DMS53 (cell line): ENCODE measurements at regions not wholly inside any gene's neighbourhood (a gene's known extent, or its start where the extent isn't known, plus 50 kb on each side); places are given as distances from the start of the nearest gene placed in this dataset.
A peak's percentile ranks its signal among the peaks of the same experiment; 100 is the strongest.
"Not testable (repeated sequence)": the region's sequence is repeated elsewhere in the genome, so short reads cannot be mapped to it uniquely, and the experiment has no call there.

Source experiments
- DNase-seq: peaks from one replicate; lab custom pipeline; 2025; lab: John Stamatoyannopoulos, UW

- DNase-seq: not testable (repeated sequence)
Observed at GRCh38 chr7:6939126-6939525, 113.1 kb upstream of the CCZ1B start.

- not testable (repeated sequence) for DNase-seq
Observed at GRCh38 chr7:6939896-6940295, 113.8 kb upstream of the CCZ1B start.

DNA sequence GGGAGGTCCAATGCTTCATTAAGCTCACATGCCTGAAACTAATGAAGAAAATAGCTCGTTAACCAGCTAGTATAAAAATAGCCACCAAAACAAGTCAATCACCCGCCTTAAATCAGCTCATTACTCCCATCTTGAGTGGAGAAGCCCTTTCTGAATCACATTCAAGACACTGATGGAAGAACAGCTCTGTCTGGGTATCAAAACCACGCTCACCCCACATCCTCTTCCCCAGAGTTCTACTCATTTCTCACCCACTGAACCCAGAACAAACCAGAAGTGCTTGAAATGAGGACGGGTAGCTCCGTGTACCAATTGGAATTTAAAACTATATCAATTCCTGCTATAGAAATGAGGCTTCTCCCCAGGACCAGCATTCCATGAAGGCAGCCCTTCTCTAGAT is 120.8 kb upstream of the CCZ1B start:
- not testable (repeated sequence) for DNase-seq

DNA sequence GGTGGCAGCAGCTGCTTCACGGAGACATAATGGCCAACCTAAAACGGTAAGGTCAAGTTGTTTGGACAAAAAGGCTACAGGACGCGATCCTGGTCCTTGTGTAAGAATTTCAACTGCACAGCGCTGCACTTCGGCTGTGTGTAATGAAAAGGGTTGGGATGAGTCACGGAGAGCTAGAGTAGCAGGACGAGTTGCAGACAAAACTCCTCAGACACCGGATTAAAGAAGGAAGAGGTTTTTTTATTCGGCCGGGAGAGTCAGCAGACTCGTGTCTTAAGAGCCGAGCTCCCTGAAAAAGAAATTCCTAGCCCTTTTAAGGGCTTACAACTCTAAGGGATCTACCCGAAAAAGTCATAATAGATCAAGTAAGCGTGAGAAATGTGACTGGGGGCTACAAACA is 124.2 kb upstream of the CCZ1B start:
- peak; percentile 31 for DNase-seq

DNA sequence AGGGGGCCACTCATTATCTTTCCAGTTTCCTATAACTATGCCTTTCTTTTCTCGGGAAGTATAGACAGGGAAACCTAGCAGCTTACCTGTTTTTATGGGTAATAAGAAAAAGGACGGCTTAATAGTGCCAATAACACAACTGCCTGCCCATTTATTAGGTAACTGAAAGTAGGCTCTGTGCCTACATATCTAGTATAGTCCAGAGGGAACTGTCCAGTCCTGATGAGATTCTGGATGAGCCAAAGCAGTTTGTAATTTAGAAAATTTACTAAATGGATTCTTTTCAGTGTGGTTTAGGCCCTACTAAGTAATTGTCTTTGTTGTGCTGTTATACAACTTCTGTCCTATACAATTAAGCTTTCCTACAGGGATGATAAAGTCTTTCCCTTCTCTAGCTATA is 125.5 kb upstream of the CCZ1B start:
- not testable (repeated sequence) for DNase-seq

DNA sequence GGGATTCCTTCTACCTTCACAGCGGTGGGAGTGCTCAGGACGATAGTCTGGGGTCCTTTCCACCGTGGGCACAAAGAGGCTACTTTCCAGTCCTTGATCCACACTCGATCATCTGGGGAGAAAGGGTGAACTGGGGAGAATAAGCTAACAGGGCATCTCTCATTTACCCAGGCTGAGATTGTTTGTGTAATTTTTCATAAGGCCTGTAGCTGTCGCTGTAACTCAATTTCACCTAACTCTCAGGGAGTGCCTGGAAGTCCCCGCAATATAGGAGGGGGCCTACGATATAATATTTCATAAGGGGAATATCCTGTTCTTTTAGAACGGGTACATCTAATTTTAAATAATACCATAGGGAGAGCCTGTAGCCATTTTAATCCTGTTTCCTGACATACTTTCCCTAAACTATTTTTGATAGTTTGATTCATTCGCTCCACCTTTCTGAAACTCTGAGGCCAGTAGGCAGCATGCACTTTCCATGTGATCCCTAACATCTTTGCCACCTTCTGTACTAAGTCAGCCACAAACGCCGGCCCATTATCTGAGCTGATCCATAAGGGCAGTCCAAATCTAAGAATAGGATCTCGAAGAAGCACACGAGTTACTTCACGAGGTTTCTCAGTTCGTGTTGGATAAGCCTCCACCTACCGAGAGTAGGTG is 127.2 kb upstream of the CCZ1B start:
- DNase-seq: peak; percentile 66

DNA sequence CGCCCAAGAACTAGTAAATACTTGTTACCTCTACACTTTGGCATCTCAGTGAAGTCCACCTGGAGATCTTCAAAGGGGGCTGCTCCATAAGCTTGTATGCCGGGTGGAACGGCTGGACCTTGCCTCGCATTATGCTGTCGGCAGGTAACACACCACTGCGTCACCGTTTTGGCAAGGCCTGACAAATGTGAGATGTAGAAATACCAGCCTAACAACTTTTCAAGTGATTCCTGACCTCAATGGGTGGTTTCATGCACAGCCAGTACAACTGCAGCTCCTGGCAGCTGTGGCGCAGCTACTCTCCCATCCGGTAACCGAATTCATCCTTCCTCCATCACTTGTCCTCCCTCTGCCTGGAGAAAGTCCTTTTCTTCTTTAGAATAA is 127.7 kb upstream of the CCZ1B start:
- peak; percentile 93 for DNase-seq

DNA sequence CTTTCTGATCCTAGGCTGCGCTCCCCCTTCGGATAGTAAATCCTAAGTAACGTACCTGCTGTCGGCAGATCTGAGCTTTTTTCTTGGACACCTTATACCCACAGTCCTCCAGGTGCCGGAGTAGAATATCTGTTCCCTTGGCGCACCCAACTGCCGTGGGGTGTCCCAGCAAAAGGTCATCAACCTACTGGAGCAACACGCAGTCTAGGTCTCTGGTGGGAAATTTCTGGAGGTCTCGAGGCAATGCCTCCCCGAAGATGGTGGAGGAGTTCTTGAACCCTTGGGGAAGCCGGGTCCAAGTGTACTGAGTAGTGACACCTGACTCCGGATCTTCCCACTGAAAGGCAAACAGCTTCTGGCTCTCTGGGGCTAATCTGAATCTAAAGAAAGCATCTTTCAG is 129.3 kb upstream of the CCZ1B start:
- DNase-seq: not testable (repeated sequence)

GRCh38 chr7:6955990-6956566 is 130.0 kb upstream of the CCZ1B start:
- not testable (repeated sequence) for DNase-seq

GRCh38 chr7:6958371-6958770 is 132.3 kb upstream of the CCZ1B start:
- DNase-seq: not testable (repeated sequence)

- not testable (repeated sequence) for DNase-seq
Observed at GRCh38 chr7:6959942-6960341, 133.9 kb upstream of the CCZ1B start.

DNA sequence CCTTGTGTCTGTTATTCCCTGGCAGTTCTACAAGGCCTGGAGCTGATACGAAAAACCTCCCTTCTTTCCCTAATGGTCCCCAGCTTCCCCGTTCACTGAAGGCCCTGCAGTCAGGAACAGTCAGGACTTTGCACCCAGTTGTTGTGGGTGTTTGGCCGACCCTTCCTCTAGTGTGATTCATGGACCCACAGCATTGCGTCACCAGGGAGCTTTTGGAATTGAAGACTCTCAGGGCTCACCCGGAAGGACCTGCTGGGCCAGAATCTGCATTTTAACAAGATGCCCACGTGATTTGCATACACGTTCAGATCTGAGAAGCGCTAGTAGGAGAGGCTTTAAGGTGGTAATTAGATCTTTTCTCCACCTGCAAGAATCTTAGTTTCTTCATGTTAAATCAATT is 136.8 kb upstream of the CCZ1B start:
- DNase-seq: not testable (repeated sequence)

DNA sequence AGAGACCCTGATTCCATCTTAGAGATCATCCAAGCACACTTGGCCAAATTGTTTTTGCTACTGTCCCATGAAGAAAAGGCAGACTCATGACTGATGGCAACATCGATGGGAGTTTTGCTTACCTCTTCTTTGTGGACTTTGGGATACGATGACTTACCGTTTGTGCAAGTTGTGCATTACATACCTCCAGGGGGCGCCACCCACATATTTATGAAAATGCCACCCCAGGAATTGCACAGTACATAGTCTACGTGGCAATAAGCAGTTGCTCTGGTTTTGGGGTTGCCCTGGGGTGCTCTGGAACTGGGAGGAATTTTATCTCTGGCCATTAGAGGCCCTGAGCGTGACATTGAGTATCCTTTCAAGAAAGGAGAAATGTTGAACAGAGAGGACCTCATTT is 139.0 kb upstream of the CCZ1B start:
- DNase-seq: peak; percentile 72

DNA sequence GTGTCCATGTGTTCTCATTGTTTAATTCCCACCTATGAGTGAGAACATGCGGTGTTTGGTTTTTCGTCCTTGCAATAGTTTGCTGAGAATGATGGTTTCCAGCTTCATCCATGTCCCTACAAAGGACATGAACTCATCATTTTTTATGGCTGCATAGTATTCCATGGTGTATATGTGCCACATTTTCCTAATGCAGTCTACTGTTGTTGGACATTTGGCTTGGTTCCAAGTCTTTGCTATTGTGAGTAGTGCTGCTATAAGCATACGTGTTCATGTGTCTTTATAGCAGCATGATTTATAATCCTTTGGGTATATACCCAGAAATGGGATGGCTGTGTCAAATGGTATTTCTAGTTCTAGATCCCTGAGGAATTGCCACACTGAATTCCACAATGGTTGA is 144.1 kb upstream of the CCZ1B start:
- not testable (repeated sequence) for DNase-seq

DNA sequence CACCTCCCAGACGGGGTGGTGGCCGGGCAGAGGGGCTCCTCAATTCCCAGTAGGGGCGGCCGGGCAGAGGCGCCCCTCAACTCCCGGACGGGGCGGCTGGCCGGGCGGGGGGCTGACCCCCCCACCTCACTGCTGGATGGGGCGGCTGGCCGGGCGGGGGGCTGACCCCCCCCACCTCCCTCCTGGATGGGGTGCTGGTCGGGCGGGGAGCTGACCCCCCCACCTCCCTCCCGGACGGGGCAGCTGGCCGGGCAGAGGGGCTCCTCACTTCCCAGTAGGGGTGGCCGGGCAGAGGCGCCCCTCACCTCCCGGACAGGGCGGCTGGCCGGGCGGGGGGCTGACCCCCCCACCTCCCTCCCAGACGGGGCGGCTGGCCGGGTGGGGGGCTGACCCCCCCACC is 148.8 kb upstream of the CCZ1B start:
- DNase-seq: not testable (repeated sequence)

DNA sequence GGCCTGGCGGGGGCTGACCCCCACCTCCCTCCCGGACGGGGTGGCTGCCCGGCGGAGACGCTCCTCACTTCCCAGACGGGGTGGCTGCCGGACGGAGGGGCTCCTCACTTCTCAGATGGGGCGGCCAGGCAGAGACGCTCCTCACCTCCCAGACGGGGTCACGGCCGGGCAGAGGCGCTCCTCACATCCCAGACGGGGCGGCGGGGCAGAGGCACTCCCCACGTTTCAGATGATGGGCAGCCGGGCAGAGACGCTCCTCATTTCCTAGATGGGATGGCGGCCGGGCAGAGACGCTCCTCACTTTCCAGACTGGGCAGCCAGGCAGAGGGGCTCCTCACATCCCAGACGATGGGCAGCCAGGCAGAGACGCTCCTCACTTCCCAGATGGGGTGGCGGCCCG is 149.3 kb upstream of the CCZ1B start:
- not testable (repeated sequence) for DNase-seq

DNA sequence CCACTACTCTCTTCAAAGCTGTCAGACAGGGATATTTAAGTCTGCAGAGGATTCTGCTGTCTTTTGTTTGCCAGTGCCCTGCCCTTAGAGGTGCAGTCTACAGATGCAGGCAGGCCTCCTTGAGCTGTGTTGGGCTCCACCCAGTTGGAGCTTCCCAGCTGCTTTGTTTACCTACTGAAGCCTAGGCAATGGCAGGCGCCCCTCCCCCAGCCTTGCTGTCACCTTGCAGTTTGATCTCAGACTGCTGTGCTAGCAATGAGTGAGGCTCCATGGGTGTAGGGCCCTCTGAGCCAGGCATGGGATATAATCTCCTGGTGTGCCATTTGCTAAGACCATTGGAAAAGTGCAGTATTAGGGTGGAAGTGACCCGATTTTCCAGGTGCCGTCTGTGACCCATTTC is 151.3 kb upstream of the CCZ1B start:
- peak; percentile 20 for DNase-seq

GRCh38 chr7:6978326-6978725 is 152.3 kb upstream of the CCZ1B start:
- DNase-seq: not testable (repeated sequence)

DNA sequence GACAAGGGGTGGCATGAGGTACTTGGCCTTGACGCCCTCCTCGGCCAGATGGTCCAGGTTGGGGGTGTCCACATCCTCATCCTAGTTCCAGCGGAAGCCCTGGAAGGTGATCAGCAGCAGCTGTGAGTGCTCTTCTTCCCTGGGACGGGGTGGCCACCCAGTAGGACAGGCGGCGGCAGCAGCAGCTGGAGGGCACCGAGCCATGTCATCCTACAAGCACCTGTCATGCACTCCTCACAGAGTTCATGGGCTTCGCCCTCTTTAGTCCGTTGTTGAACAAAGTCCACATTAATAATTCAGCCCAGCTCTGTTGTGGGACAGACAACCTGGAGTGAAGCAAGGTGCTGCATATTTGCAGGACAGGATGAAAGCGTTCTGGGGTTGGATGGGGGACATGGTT is 153.4 kb upstream of the CCZ1B start:
- peak; percentile 70 for DNase-seq

GRCh38 chr7:6982375-6982774 is 156.3 kb upstream of the CCZ1B start:
- not testable (repeated sequence) for DNase-seq

DNA sequence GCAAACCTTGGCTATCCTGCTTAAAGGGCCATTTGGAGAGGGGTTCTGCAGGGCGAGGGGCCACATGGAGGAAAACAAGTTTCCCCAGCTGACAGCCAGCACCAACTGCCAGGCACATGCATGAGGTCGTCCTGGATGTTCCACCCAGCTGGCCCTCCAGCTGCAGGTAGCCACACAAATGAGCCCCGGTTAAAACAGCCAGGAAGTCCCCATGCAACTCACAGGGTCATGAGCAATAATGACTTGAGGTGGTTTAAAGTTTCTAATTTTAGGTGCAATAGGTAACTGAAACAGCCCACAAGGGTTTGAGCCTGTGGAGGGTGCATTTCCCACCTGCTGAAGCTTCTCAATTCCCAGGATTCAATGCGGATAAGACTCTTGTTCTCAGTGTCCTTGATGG is 160.8 kb upstream of the CCZ1B start:
- DNase-seq: not testable (repeated sequence)

DNA sequence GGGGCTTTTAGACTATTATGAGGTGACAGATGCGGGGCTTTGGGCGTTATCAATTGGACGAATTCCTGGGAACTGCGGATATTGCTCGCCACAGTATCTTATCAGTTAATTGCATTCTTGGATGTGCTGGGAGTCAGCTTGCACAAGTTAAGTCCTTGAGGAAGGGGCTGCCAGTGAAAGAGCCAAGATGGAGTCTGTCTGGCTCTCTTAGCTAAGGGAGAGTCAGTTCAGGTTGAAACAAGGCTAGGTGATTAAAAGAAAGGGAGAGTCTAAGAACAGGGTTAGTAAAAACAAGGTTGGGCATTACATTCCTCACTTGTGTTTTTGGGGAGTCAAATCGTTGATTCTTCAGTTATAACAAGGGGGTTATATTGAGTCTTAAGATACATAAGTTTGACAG is 162.5 kb upstream of the CCZ1B start:
- not testable (repeated sequence) for DNase-seq

GRCh38 chr7:6989968-6990367 is 163.9 kb upstream of the CCZ1B start:
- DNase-seq: not testable (repeated sequence)
